ENCODE measurements at regions not wholly inside any gene's neighbourhood (a gene's known extent, or its start where the extent isn't known, plus 50 kb on each side); places are given as distances from the start of the nearest gene placed in this dataset.

- TF ChIP-seq CTCF (IDR thresholded peaks at IDR 0.05) (no peak), POLR2AphosphoS5 (IDR thresholded peaks at IDR 0.05; ENCODE audit: insufficient read depth in 1 of 2, low read depth in 1 of 2) (no peak)
Measured at GRCh38 chr9:536597-537511, 304.6 kb upstream of the DMRT1 start.
